CD4-positive, alpha-beta T cell treated with Interleukin-4 for 1 hour (primary cell): ENCODE measurements at regions not wholly inside any gene's neighbourhood (a gene's known extent, or its start where the extent isn't known, plus 50 kb on each side); places are given as distances from the start of the nearest gene placed in this dataset.
A peak's percentile ranks its signal among the peaks of the same experiment; 100 is the strongest.
"Not testable (repeated sequence)": the region's sequence is repeated elsewhere in the genome, so short reads cannot be mapped to it uniquely, and the experiment has no call there.

Experiments used
- DNase-seq, 2 donors: peaks; one replicate each; pipeline ENCODE4 v3.0.0-alpha.2; 2020 to 2022

DNA sequence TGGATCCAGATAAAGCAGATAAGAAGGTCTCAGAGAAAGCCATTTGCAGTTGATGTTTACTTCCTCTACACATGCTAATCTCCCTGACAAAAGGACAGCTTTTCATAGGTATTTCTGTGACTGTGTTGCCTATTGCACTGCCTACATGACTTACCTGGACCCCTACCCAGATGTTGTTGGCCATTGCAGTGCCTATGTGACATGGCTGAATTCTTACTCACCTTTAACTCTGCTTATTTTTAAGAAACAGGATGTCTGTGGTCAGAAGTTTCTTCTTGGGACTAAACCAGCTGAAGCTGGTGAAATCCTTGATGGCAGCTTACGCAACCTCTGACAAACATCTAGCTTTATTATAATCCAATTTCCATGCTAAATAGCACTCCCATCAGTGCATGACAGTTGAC, 50.7 kb downstream of the PPIAL4D start:
- DNase-seq, result peak; percentile 31 to 39

GRCh38 chr1:145189543-145190030, 52.4 kb downstream of the PPIAL4D start:
- not testable (repeated sequence) for DNase-seq

GRCh38 chr1:145188869-145189542, 53.0 kb downstream of the PPIAL4D start:
- peak; percentile 7 to 42 for DNase-seq

- DNase-seq, result peak in 1 of 2 donors; percentile 52
Measured at GRCh38 chr1:145182606-145183413, 59.2 kb downstream of the PPIAL4D start.

GRCh38 chr1:145176285-145176925, 65.6 kb downstream of the PPIAL4D start:
- DNase-seq, result peak; percentile 17 to 48

DNA sequence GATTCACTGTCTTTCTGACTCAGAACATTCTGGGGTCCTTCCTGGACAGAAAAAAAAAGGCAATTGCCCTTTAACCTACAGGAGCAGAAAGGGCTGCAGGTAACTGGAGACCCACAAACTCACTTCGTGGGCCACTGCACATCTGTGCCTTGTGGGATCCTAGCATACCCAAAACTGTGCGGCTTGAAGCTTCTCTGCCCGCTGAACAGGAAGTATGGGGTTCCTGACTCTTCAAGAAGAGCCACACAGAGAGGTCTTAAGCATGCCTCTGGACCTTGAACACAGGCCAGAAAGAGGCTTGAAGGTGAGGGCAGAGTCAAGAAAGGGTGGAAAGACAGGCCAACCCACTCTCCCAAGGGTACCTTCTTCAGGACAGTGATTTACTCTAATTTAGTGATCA, 67.6 kb downstream of the PPIAL4D start:
- DNase-seq, result not testable (repeated sequence)

GRCh38 chr1:145168220-145168848, 72.6 kb downstream of the FAM72D start:
- DNase-seq, result not testable (repeated sequence)

GRCh38 chr1:145164360-145164759, 68.6 kb downstream of the FAM72D start:
- not testable (repeated sequence) for DNase-seq
